GM19025 (cell line): ENCODE measurements at regions not wholly inside any gene's neighbourhood (a gene's known extent, or its start where the extent isn't known, plus 50 kb on each side); places are given as distances from the start of the nearest gene placed in this dataset.

ENCODE experiments used
- ATAC-seq: cut with Tn5 transposase; IDR thresholded peaks from one replicate; pipeline ENCODE4 v1.9.1; 2021; ENCODE audit warnings: mild to moderate bottlenecking, low read depth, moderate library complexity; ENCODE audit not compliant: unreplicated experiment

DNA sequence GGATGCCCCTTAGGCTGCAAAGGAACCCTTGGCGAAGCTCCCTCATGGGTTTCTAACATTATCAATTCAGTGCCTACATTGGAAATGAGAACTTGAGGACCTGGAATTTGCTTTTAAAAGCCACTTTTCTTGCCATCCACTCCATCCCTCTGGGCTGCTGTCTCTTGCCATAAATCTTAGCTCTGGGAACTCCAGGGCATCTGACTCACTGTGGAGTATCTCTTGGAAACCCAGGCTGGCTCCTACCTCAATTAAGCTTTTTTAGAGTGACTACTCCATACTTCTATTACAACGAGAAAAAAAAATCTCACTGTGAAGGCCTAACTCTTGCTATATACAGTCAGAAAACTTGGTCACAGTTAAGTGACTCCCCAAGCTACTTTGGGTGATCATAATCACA is 227.2 kb upstream of the SETBP1 start:
- no peak for ATAC-seq

DNA sequence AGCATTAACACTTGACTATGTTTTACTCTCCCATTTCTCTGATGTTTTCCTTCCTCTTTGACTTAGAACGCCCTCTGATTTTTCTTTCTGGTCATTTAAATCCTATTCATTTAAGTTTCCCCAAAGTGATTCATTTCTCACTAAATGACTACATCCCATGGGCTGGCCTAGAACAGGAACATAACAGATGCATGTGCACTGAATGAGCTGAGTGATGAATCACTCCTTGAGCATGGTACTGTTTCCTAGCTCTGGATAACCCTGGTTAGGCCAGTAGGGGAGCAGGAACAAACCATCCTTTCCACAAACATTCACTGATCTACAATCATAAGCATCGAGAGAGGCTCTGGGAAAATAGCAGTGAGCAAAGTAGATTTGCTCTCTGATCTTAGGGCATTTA is 221.9 kb upstream of the SETBP1 start:
- no peak for ATAC-seq

DNA sequence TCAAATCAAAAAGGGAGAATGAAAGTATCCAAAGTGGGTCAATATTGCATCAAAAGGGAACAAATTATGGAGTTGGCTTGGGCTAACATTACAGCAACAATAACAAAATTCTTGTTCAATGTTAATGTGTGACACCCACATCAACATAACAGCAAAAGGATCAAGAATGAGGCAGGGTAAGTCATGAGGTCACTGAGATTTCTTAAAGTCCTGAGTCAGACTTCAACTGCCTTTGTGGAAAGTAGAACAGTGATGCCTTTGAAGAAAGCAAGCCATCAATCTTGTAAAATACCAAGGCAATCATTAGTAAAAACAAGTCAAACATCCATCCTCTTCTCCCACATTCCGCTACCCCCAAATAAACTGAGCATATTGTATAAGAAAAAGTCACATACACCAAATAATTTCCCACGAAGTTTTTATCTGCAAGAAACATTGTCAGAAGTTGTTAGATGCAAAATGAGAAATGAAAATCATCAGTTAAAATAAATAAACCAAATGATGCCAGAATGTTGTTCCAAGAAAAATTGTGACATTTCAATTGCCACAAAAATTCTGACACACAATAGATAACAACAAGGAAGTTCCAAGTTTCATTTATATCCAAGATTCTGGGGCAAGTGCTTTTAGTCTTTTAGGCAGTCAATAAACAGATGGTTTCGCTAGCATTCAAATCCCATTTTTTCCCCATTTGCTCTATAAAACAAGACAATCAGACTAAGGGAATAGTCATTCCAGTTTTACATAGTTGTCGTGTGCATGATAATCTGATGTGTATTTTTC is 216.1 kb upstream of the SETBP1 start:
- ATAC-seq = no peak

- ATAC-seq = no peak
These were observed 215.3 kb upstream of the SETBP1 start for GRCh38 chr18:44465381-44465841.

DNA sequence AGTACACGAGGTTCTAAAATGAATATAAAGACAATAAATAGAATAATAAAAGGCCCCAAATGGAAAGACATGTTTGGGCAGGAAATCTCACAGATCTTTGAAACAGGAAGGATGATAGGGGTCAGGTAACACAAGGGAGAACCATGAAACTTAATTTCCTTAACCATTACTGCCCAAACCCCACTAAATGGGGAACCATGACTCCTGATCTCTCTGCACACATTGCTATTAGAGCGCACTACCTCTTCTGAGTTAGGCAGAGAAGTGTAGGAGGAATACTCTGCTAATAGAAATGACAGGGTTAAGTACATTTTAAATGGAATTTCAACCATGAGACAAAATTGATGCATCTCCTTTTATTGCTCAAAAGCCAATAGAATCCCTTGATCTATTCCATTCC is 213.7 kb upstream of the SETBP1 start:
- no peak for ATAC-seq

DNA sequence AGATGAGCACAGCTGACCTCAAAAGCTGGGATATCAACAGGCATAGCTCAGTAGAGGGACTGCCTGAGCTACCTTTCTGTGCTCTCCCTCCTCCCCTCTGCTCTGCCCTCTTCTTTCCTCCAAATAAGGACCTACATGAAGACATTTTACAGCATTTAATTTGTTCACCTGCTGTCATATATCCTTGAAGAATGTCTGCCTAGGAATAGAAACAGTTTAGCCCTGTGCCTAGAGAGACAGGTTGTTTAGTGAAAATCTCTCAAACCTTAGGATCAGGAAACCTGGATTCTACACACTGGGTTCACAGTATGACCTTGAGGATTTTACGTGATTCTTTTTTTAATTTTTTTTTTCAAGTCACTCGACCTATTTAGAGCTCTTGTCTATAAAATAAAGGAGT is 213.0 kb upstream of the SETBP1 start:
- ATAC-seq = no peak

GRCh38 chr18:44473394-44474066 is 207.2 kb upstream of the SETBP1 start:
- no peak for ATAC-seq

DNA sequence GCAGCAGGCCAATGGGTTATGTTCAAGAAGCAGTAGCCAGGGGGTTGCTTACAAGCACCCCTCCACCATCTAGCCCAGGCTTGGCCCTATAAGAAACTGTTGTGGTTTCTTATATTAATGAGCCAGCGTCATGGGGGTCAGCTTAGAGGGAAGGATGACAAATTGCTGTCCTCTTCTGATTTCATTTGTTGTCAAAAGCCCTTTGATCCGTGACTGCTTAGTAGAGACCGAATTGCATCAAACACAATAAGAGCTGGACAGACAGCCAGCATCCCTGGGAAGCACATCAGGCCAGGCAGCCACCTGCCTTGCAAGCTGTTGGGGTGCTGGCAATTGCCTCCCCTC is 206.6 kb upstream of the SETBP1 start:
- ATAC-seq = no peak

- no peak for ATAC-seq
These were observed 206.1 kb upstream of the SETBP1 start for GRCh38 chr18:44474591-44474990.

DNA sequence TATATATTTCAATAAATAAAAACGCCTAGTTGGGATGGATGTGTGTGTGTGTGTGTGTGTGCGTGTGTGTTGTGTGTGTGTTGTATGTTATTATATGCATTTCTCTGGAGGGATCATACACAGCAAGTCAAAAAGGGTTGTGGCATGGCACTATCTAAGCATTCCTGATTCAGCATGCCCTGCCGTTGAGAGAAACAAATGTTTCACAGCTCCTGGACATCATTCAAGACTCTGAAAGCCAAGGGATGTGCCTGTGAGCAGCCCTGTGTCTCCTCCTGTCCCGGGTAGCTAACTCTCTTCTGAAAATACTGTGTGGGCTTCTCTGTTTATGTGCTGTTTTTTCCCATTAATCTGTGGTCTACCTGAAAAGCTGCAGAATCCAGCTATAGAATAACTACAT is 197.9 kb upstream of the SETBP1 start:
- ATAC-seq = no peak

DNA sequence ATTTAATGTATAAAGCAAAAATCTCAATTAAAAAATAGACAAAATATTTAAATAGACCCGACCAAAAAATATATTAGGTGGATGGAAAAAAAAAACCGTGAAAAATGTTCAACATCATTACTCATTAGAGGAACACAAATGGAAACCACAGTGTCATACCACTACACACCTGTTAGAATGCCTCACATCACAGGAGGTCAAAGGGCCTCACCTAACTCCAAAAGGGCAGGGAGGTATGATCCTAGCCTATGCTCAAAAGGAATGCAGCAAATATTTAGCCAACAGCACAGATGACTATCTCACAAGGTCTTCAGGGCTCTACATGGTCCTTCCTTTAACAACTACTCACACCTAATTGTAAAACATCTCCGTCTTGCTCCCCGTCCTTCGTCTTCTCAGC is 185.5 kb upstream of the SETBP1 start:
- ATAC-seq = no peak

- no peak for ATAC-seq
These were observed 183.4 kb upstream of the SETBP1 start for GRCh38 chr18:44497311-44497710.

- ATAC-seq = no peak
These were observed 182.8 kb upstream of the SETBP1 start for GRCh38 chr18:44497757-44498490.

DNA sequence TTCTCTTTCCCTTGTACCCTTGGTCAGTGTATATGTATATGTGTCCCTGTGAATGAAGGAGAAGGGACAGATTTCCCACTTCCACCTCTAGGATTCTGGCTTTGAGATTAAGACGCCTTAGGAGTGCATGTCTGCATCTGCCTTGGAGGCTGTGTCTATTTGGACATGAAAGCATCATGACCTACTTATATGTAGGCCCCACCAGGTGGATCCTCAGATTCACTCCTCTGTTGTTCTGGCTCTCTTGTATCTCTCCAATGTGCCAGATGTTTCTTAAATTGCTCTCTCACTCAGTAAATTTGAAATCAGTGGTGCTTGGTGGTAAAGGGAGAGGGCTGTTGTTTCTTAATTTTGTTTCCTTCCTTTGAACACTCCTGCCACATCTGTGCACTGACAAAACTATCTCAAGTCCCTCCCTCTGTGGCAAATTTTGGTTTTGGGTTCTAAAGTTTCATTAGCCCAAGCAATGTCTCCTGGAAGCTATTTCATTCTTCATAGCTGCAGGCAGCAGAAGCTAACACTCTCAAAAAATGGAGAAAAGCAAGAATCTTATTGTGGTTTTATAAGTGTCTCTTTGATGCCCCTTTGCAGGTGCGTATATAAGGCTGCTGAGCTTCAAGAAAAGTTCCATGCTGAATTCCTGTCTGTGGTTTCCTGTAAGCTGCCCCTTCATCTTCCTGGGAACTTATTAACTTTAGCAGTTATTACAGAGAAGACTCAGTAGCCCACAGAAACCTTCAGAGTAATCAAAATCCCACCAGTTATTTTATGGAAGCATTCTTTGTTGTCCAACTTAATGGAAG is 179.7 kb upstream of the SETBP1 start:
- ATAC-seq = no peak

- ATAC-seq = no peak
These were observed 178.5 kb upstream of the SETBP1 start for GRCh38 chr18:44502221-44502620.

GRCh38 chr18:44502790-44503189 is 177.9 kb upstream of the SETBP1 start:
- no peak for ATAC-seq

GRCh38 chr18:44503854-44504253 is 176.8 kb upstream of the SETBP1 start:
- ATAC-seq = no peak

DNA sequence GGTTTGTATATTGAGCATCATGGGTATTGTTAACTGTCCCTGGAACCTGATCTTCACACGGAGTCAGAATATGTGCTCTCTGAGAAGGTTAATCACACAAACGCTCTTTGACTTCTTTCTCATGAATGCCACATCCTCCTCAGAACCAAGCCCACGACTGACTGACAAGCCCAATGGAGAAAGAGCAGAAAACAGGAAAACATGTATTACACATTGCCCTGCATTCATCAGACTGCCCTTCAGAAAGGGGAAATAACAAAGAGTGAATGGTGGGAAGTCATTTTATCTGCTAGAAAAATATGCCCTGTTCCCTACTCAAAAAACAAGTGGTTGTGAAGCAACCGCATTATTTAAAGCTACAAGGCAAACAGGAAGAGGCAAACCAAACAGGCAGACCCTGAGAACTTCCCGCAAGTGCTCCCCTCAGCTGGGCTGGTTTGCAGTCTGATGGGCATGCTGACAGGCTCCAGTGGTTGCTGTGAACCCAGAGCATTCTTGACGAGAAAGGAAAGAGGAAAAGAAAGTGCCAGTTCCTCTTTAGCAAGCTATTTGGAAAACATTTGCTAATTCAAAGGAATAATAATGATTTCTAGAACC is 172.9 kb upstream of the SETBP1 start:
- no peak for ATAC-seq

- ATAC-seq = no peak
These were observed 172.2 kb upstream of the SETBP1 start for GRCh38 chr18:44508474-44508873.

DNA sequence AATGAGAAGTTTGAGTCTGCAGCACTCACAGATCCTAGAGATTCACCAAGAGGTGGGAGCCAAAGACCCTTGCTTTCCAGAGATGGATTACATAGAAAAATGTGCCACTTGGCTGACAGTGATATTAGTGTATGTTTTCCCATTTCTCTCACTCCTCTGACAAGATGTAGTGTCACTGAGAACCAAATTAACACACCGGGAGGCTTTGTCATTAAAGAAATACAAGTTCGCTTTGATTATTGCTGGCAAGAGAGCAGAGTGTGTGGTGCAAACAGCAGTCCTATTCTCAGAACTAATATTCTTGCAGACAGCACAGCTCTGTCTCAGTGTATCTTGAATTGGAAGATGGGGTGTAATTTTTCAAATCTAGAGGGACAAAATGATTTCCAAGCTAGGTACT is 171.6 kb upstream of the SETBP1 start:
- no peak for ATAC-seq
